ENCODE measurements at regions not wholly inside any gene's neighbourhood (a gene's known extent, or its start where the extent isn't known, plus 50 kb on each side); places are given as distances from the start of the nearest gene placed in this dataset.

GRCh38 chr2:14385043-14385442 is 247.5 kb upstream of the LRATD1 start:
- ATAC-seq, result no peak

- ATAC-seq, result no peak
Measured at GRCh38 chr2:14387332-14387731, 245.2 kb upstream of the LRATD1 start.

GRCh38 chr2:14388724-14389123 is 243.8 kb upstream of the LRATD1 start:
- no peak for ATAC-seq

- no peak for ATAC-seq
Measured at GRCh38 chr2:14396533-14397083, 235.9 kb upstream of the LRATD1 start.

GRCh38 chr2:14398641-14399040 is 233.9 kb upstream of the LRATD1 start:
- no peak for ATAC-seq

GRCh38 chr2:14401873-14402272 is 230.6 kb upstream of the LRATD1 start:
- ATAC-seq, result no peak

- no peak for ATAC-seq
Measured at GRCh38 chr2:14408695-14409094, 223.8 kb upstream of the LRATD1 start.

GRCh38 chr2:14417551-14417950 is 215.0 kb upstream of the LRATD1 start:
- ATAC-seq, result no peak

GRCh38 chr2:14418115-14418514 is 214.4 kb upstream of the LRATD1 start:
- ATAC-seq, result no peak

GRCh38 chr2:14420851-14421250 is 211.7 kb upstream of the LRATD1 start:
- ATAC-seq, result no peak

- ATAC-seq, result no peak
Measured at GRCh38 chr2:14422426-14422825, 210.1 kb upstream of the LRATD1 start.

GRCh38 chr2:14423145-14423906 is 209.2 kb upstream of the LRATD1 start:
- ATAC-seq, result no peak

- ATAC-seq, result no peak
Measured at GRCh38 chr2:14424478-14425390, 207.8 kb upstream of the LRATD1 start.

GRCh38 chr2:14425869-14426268 is 206.6 kb upstream of the LRATD1 start:
- no peak for ATAC-seq

- no peak for ATAC-seq
Measured at GRCh38 chr2:14428056-14428455, 204.5 kb upstream of the LRATD1 start.

GRCh38 chr2:14433946-14434495 is 198.5 kb upstream of the LRATD1 start:
- no peak for ATAC-seq

GRCh38 chr2:14445670-14446069 is 186.8 kb upstream of the LRATD1 start:
- no peak for ATAC-seq

- no peak for ATAC-seq
Measured at GRCh38 chr2:14448340-14448739, 184.2 kb upstream of the LRATD1 start.

- ATAC-seq, result no peak
Measured at GRCh38 chr2:14451312-14451711, 181.2 kb upstream of the LRATD1 start.

- no peak for ATAC-seq
Measured at GRCh38 chr2:14454202-14454601, 178.3 kb upstream of the LRATD1 start.

GRCh38 chr2:14459786-14460325 is 172.7 kb upstream of the LRATD1 start:
- no peak for ATAC-seq

- ATAC-seq, result no peak
Measured at GRCh38 chr2:14475994-14476393, 156.5 kb upstream of the LRATD1 start.

GRCh38 chr2:14479486-14479885 is 153.0 kb upstream of the LRATD1 start:
- ATAC-seq, result no peak

All from activated CD4-positive, CD25-positive, alpha-beta regulatory T cell treated with anti-CD3 and anti-CD28 coated beads, Interleukin-2, amount 50 U/mL, for 24 hours (primary cell).